ENCODE measurements at regions not wholly inside any gene's neighbourhood (a gene's known extent, or its start where the extent isn't known, plus 50 kb on each side); places are given as distances from the start of the nearest gene placed in this dataset.
"Not testable (repeated sequence)": the region's sequence is repeated elsewhere in the genome, so short reads cannot be mapped to it uniquely, and the experiment has no call there.

GRCh38 chr5:143521141-143521540 is 117.7 kb upstream of the NR3C1 start:
- no peak for DNase-seq

GRCh38 chr5:143519215-143519614 is 115.7 kb upstream of the NR3C1 start:
- not testable (repeated sequence) for DNase-seq

GRCh38 chr5:143517824-143518223 is 114.3 kb upstream of the NR3C1 start:
- DNase-seq: not testable (repeated sequence)

GRCh38 chr5:143516249-143516648 is 112.8 kb upstream of the NR3C1 start:
- DNase-seq: no peak

GRCh38 chr5:143515829-143516228 is 112.3 kb upstream of the NR3C1 start:
- no peak for DNase-seq

- DNase-seq: no peak
Observed at GRCh38 chr5:143514616-143515335, 111.3 kb upstream of the NR3C1 start.

GRCh38 chr5:143513720-143514119 is 110.2 kb upstream of the NR3C1 start:
- DNase-seq: no peak

GRCh38 chr5:143511736-143512135 is 108.2 kb upstream of the NR3C1 start:
- no peak for DNase-seq

- DNase-seq: no peak
Observed at GRCh38 chr5:143509758-143510221, 106.3 kb upstream of the NR3C1 start.

- DNase-seq: peak; percentile 39 to 60 (median 56)
Observed at GRCh38 chr5:143506836-143507552, 103.5 kb upstream of the NR3C1 start.

GRCh38 chr5:143505934-143506333 is 102.4 kb upstream of the NR3C1 start:
- no peak for DNase-seq

- DNase-seq: no peak
Observed at GRCh38 chr5:143505354-143505753, 101.9 kb upstream of the NR3C1 start.

GRCh38 chr5:143501310-143502044 is 98.0 kb upstream of the NR3C1 start:
- DNase-seq: no peak

- DNase-seq: no peak
Observed at GRCh38 chr5:143499480-143500114, 96.1 kb upstream of the NR3C1 start.

- DNase-seq: no peak
Observed at GRCh38 chr5:143498821-143499220, 95.3 kb upstream of the NR3C1 start.

GRCh38 chr5:143497749-143498148 is 94.3 kb upstream of the NR3C1 start:
- DNase-seq: no peak

GRCh38 chr5:143496943-143497342 is 93.5 kb upstream of the NR3C1 start:
- DNase-seq: no peak

GRCh38 chr5:143495821-143496275 is 92.4 kb upstream of the NR3C1 start:
- DNase-seq: peak; percentile 83 to 94 (median 91)

- peak; percentile 27 to 61 (median 43) for DNase-seq
Observed at GRCh38 chr5:143495110-143495509, 91.6 kb upstream of the NR3C1 start.

- no peak for DNase-seq
Observed at GRCh38 chr5:143494595-143494994, 91.1 kb upstream of the NR3C1 start.

- peak; percentile 25 to 63 (median 61) for DNase-seq
Observed at GRCh38 chr5:143494162-143494561, 90.7 kb upstream of the NR3C1 start.

GRCh38 chr5:143492783-143493182 is 89.3 kb upstream of the NR3C1 start:
- DNase-seq: no peak

GRCh38 chr5:143491646-143492045 is 88.2 kb upstream of the NR3C1 start:
- peak; percentile 23 to 65 (median 53) for DNase-seq
